ENCODE measurements at regions not wholly inside any gene's neighbourhood (a gene's known extent, or its start where the extent isn't known, plus 50 kb on each side); places are given as distances from the start of the nearest gene placed in this dataset.

DNA sequence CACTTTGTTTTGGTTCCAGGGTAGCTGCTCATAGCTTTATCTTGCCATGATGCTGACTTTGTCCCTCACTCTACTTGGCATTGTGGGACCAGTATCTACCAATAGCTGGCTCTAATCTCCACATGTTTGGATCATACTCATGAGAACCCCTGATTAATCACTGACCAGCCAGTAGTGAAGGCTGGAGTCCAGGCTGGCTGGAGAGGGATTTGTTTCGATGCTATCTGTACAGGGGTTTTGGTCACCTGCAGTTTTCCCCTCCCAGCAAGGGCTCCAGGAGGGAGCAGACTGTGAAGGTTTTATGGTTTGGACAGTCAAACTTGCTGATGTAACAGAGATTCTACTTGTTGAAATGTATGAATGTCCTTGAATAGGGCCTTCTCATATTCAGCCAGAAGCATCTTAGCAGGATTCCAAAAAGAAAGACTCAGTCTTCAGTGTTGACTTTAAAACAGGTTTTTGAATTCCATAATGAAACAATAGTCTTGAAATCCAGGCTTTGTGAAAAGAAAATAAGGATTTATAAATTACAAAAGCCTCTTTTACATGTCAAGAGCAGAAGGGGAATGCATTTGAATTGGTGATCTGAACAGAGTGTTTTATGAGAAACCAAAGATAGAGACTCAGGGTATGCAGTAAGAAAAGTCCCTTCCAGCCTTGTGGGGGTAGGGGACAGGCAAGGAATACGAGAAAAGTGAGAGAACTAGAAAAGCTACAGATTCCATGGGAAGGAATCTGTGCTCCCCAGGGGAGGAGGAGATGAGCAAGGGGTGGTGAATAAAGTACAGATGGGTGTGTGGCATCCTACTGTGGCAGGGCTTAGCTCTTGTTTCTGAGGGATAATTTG, 103.1 kb upstream of the SHISA3 start:
- Mint-ChIP-seq H3K36me3 (ENCODE audit: insufficient read depth in 1 of 3, low read depth in 3 of 3) (peaks cover 4 to 12% (median 8%) of the 10 kb centered on the region in 3 experiments), H3K4me1 (peaks cover 55 to 60% of the 10 kb centered on the region in 2 experiments), H3K4me3 (peak overlapping the region; percentile 21 to 47; a peak in 3 of 5 replicates), H3K9me3 (peaks cover 0 to 5% of the 10 kb centered on the region in 2 experiments; a peak in 2 of 5 replicates), H3K27me3 (ENCODE audit: low read depth) (peaks cover 2% of the 10 kb centered on the region), H3K27ac (peak overlapping the region; percentile 93 to 99 (median 98))
- Histone ChIP-seq H2AFZ (ENCODE audit: low read length) (no peak overlapping the region), H2BK20ac (ENCODE audit: low read depth, low read length, poor library complexity, severe bottlenecking) (no peak overlapping the region), H3K9me3 (ENCODE audit: control insufficient read depth, low read depth, low read length) (no peaks in the 10 kb centered on the region), H3K14ac (ENCODE audit: insufficient read depth, low read length) (0 out of 2 replicates have a peak overlapping the region, but pooled peaks have one; percentile 17), H2BK5ac (ENCODE audit: insufficient read length, low read length) (no peak overlapping the region), H3K56ac (ENCODE audit: insufficient read length, low read depth, low read length) (no peak overlapping the region), H3K9ac (ENCODE audit: extremely low read depth, insufficient read length, low read length) (no peak overlapping the region), H4K91ac (ENCODE audit: insufficient read length, low read depth, low read length) (no peak overlapping the region), H3K4me1 (ENCODE audit: insufficient read depth, low read length) (peaks cover 17% of the 10 kb centered on the region; the same call in 1 of the 2 replicates), H3K27ac (ENCODE audit: insufficient read length, low read depth, low read length) (peak overlapping the region; percentile 93), H3K23ac (ENCODE audit: insufficient read length, low read depth, low read length) (no peak overlapping the region), H3T11ph (ENCODE audit: low read length) (no peak overlapping the region), H4K20me1 (ENCODE audit: control insufficient read depth, insufficient read depth, insufficient read length) (no peaks in the 10 kb centered on the region), H2BK15ac (ENCODE audit: low read depth, low read length) (no peak overlapping the region), H4K5ac (ENCODE audit: insufficient read length, low read depth, low read length) (no peak overlapping the region), H3K27me3 (ENCODE audit: insufficient read depth, low read length) (no peaks in the 10 kb centered on the region), H3K4ac (ENCODE audit: low read depth, low read length) (no peak overlapping the region), H4K8ac (replicated peaks; ENCODE audit: insufficient read length, low read depth, low read length) (no peak overlapping the region), H2AK5ac (ENCODE audit: insufficient read length, low read length) (peak overlapping the region; percentile 33), H2BK120ac (ENCODE audit: low read depth, low read length, poor library complexity, severe bottlenecking) (peak overlapping the region; percentile 93), H3K18ac (ENCODE audit: insufficient read length, low read depth, low read length) (peak overlapping the region; percentile 78), H3K4me2 (ENCODE audit: insufficient read depth, insufficient read length, low read length) (peak overlapping the region; percentile 31), H3K79me2 (ENCODE audit: insufficient read depth, low read length) (no peaks in the 10 kb centered on the region), H2BK12ac (ENCODE audit: insufficient read length, low read depth, low read length) (no peak overlapping the region), H3K79me1 (ENCODE audit: insufficient read depth, low read depth, low read length, poor library complexity, severe bottlenecking) (no peaks in the 10 kb centered on the region), H3K23me2 (ENCODE audit: insufficient read length, low read depth, low read length, poor library complexity, severe bottlenecking) (no peaks in the 10 kb centered on the region)
- WGBS (ENCODE audit: extremely low coverage, insufficient read length, low lambda C conversion rate): no CpG with 5 or more reads among the region's 2 CpGs
- no peak for DNase-seq
- TF ChIP-seq, protein P1, sequence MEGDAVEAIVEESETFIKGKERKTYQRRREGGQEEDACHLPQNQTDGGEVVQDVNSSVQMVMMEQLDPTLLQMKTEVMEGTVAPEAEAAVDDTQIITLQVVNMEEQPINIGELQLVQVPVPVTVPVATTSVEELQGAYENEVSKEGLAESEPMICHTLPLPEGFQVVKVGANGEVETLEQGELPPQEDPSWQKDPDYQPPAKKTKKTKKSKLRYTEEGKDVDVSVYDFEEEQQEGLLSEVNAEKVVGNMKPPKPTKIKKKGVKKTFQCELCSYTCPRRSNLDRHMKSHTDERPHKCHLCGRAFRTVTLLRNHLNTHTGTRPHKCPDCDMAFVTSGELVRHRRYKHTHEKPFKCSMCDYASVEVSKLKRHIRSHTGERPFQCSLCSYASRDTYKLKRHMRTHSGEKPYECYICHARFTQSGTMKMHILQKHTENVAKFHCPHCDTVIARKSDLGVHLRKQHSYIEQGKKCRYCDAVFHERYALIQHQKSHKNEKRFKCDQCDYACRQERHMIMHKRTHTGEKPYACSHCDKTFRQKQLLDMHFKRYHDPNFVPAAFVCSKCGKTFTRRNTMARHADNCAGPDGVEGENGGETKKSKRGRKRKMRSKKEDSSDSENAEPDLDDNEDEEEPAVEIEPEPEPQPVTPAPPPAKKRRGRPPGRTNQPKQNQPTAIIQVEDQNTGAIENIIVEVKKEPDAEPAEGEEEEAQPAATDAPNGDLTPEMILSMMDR (conservative IDR thresholded peaks at IDR 0.05): no peak

Data from H9 (cell line).